Effector memory CD8-positive, alpha-beta T cell (primary cell): ENCODE measurements at regions not wholly inside any gene's neighbourhood (a gene's known extent, or its start where the extent isn't known, plus 50 kb on each side); places are given as distances from the start of the nearest gene placed in this dataset.
"Not testable (repeated sequence)": the region's sequence is repeated elsewhere in the genome, so short reads cannot be mapped to it uniquely, and the experiment has no call there.

ENCODE experiments used
- ATAC-seq: fragments of 150-1000 bp; cut with Tn5 transposase; replicated peaks from 2 replicates; pipeline ENCODE4 v1.10.0; 2021; ENCODE audit warnings: mild to moderate bottlenecking, moderate library complexity
- DNase-seq, 3 experiments: peaks; one replicate each; pipeline ENCODE4 v3.0.0; 2021
- H3K27ac Mint-ChIP-seq, 2 donors: one replicate each; pipeline ENCODE4 v1.8.0; 2022; ENCODE audit warnings: mild to moderate bottlenecking in 2 of 2, mixed read lengths in 2 of 2, moderate library complexity in 2 of 2
- H3K27me3 Mint-ChIP-seq, 2 donors: one replicate each; pipeline ENCODE4 v1.8.0; 2022; ENCODE audit warnings: mixed read lengths in 2 of 2
- H3K36me3 Mint-ChIP-seq: one replicate; pipeline ENCODE4 v1.8.0; 2022; ENCODE audit warnings: mild to moderate bottlenecking, moderate library complexity, mixed read lengths; ENCODE audit not compliant: insufficient read depth
- H3K4me1 Mint-ChIP-seq, 2 donors: one replicate each; pipeline ENCODE4 v1.8.0; 2022; ENCODE audit warnings: low read depth in 2 of 2, mixed read lengths in 2 of 2
- H3K4me3 Mint-ChIP-seq, 2 donors: one replicate each; pipeline ENCODE4 v1.8.0; 2022; ENCODE audit warnings: mild to moderate bottlenecking in 2 of 2, mixed read lengths in 2 of 2, moderate library complexity in 2 of 2
- H3K9me3 Mint-ChIP-seq, 2 donors: one replicate each; pipeline ENCODE4 v1.8.0; 2022; ENCODE audit warnings: mixed read lengths in 2 of 2

DNA sequence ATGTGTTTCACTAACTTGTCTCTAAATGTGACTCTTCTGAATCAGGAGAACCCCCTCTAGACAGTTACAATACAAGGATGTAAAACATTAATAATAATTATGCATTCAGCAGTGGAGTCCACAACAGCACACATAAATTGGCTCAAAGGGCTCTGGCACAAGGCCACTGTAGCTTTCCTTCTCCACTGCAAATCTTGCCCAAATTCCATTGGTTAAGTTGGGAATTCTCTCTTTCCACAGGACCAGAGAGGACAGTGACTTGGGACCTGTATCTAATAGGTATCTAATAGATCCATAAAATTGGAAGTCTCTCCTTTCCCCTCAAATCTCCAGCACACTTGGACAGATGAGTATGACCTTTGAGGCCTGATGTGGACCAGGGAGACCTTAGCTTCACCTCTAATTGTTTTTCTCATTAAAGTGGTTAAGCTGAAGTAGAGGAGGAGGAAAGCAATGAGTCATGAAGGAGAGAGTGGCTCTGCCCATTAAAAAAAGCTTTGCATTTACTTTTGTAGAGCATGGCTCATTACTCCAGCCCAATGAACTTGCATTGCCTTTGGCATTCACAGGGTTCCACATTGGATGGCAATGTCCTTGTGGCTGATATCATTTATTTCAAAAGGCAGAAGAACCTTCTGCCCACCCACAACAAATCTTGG is 72.3 kb upstream of the SH3RF1 start:
- no peak overlapping the region for H3K27ac Mint-ChIP-seq
- peaks cover 0 to 15% of the 10 kb centered on the region in 2 donors for H3K27me3 Mint-ChIP-seq
- H3K4me1 Mint-ChIP-seq: no peaks in the 10 kb centered on the region
- ATAC-seq: no peak
- no peaks in the 10 kb centered on the region for H3K9me3 Mint-ChIP-seq
- no peaks in the 10 kb centered on the region for H3K36me3 Mint-ChIP-seq
- no peak for DNase-seq
- H3K4me3 Mint-ChIP-seq: no peak overlapping the region

DNA sequence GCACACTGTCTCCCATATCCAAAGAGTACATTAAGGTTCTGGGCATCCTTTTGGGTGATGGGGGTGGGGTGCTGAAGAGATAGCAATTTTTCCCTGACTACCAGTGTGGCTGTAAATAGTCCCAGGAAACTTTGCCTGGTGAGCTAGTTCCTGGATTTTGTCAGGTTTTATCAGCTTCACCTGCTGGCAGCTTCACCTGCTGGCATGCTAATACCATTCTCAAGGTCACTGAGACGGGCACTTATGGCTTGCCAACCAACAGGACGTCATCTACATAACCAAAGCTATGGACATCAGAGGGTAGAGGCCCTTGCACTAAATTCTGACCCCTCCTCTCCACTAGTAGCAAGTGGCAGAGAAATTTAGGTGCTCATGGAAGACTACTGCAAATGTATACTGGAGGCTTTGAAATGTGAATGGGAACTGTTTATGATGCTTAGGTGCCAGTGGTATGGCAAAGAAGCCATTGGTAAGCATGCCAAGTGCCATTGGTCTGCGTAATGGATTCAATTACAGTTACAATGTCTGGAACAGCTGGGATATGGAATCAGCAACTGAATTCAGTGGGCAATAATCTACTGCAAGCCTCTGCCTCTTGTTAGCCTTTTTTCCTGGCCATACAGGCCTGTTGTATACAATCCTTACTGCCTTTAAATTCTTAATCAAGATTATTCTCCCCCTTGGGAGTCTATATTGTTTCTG is 71.6 kb upstream of the SH3RF1 start:
- Mint-ChIP-seq H3K9me3 (no peaks in the 10 kb centered on the region), H3K36me3 (no peaks in the 10 kb centered on the region), H3K4me1 (no peaks in the 10 kb centered on the region), H3K27ac (no peak overlapping the region), H3K4me3 (no peak overlapping the region), H3K27me3 (peaks cover 0 to 22% of the 10 kb centered on the region in 2 donors)
- ATAC-seq (no peak), DNase-seq (no peak)

DNA sequence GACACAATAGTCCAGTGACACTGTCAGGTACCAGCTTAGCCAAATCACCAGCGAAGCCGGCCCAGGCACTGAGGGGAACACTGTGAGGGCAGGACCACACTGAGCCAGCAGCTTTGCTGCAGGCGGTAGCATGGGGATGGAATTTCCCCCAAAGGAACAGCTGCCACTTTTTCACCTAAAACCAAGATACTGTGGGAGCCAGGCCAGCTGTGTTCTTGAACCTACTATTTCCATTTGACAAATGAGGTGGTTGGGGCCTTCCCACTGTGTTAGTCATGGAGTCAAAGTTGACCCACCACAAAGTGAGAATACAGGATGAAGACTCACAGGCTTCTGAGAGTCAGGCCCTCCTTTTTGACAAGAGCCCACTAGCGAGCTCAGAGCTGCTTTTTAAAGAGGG is 70.7 kb upstream of the SH3RF1 start:
- no peaks in the 10 kb centered on the region for H3K36me3 Mint-ChIP-seq
- H3K27me3 Mint-ChIP-seq: peaks cover 0 to 27% of the 10 kb centered on the region in 2 donors
- no peaks in the 10 kb centered on the region for H3K9me3 Mint-ChIP-seq
- H3K27ac Mint-ChIP-seq: no peak overlapping the region
- ATAC-seq: no peak
- H3K4me3 Mint-ChIP-seq: no peak overlapping the region
- no peak for DNase-seq
- H3K4me1 Mint-ChIP-seq: no peaks in the 10 kb centered on the region

DNA sequence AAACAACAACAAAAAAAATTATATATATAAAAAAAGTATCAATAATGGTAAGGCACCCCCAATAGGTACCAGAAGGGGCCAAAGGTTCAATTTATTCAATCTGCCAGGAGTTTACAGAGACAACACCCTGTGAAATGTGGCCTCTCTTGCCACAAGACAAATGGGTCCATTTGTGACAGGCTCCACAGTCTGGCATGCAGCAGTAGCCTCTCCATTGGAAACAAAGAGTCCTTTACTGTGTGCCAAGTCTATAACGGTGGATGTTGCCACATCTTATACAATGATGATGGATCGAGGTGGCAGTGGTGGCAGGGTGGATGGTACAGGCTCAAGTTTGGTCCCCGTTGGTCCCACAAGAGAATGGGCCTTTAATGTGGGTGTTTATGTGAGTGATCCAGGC is 70.1 kb upstream of the SH3RF1 start:
- peaks cover 0 to 27% of the 10 kb centered on the region in 2 donors for H3K27me3 Mint-ChIP-seq
- ATAC-seq: no peak
- no peak for DNase-seq
- no peaks in the 10 kb centered on the region for H3K4me1 Mint-ChIP-seq
- H3K9me3 Mint-ChIP-seq: no peaks in the 10 kb centered on the region
- no peaks in the 10 kb centered on the region for H3K36me3 Mint-ChIP-seq
- H3K4me3 Mint-ChIP-seq: no peak overlapping the region
- no peak overlapping the region for H3K27ac Mint-ChIP-seq

DNA sequence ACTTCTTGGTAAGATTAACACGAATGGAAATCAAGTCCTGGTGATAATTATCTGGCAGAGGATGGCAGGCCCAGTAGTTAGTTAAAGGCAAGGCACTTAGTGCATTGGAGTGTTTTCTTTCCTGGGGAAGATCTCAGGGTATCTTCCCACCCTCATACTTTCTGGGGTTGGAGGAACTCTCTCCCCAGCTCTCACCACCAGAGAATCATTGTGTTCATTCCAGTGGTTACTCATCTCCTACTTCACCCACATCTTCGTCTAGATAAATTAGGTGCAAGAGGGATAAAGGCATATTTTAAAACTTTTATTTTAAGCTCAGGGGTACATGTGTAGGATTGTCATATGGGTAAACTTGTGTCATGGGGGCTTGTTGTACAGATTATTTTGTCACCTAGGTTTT is 67.5 kb upstream of the SH3RF1 start:
- Mint-ChIP-seq H3K4me1 (no peaks in the 10 kb centered on the region), H3K27me3 (peaks cover 6 to 36% of the 10 kb centered on the region in 2 donors), H3K27ac (no peak overlapping the region), H3K4me3 (no peak overlapping the region), H3K9me3 (no peaks in the 10 kb centered on the region), H3K36me3 (no peaks in the 10 kb centered on the region)
- DNase-seq (no peak), ATAC-seq (no peak)

DNA sequence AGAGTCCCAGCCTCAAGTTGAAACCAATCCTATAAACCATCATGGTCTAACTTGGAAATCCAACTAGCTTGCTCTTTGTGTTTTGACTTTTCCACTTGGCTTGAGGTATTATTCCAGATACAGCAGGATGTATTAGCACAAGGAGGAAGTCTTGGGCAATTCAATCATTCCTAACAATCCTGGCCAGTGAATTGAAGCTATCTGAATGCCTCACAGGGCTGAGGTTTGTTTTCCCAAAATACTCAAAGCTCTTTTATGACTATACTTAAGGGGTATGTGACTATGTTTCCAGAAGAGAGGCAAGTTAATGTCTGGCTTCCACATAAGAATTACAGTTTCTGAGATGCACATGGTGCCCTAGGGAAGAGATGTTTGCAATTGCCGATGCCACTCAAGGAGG is 66.8 kb upstream of the SH3RF1 start:
- Mint-ChIP-seq H3K4me3 (no peak overlapping the region), H3K36me3 (no peaks in the 10 kb centered on the region), H3K27ac (no peak overlapping the region), H3K27me3 (peaks cover 6 to 36% of the 10 kb centered on the region in 2 donors), H3K9me3 (no peaks in the 10 kb centered on the region), H3K4me1 (no peaks in the 10 kb centered on the region)
- DNase-seq (no peak), ATAC-seq (no peak)

DNA sequence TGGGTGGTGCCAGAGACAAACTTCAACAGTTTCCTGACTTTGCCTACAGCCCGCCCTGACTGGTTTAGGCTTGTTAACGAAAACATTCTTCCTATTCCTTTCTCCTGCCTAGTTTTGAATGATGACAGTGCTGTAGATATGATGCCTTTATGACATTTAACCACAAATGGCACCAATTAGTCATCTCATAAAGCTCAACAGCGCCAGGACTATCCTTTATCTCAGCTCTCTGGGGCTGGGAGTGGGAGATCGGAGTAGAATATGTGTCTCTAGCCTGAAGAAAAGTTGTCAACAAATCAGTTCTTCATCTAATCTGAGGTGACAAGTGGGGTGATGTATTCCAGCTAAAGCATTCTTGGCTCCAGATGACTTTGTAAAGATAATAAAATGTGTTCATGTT is 64.6 kb upstream of the SH3RF1 start:
- H3K27me3 Mint-ChIP-seq: peaks cover 14 to 45% of the 10 kb centered on the region in 2 donors
- no peaks in the 10 kb centered on the region for H3K9me3 Mint-ChIP-seq
- no peaks in the 10 kb centered on the region for H3K36me3 Mint-ChIP-seq
- H3K4me3 Mint-ChIP-seq: no peak overlapping the region
- no peaks in the 10 kb centered on the region for H3K4me1 Mint-ChIP-seq
- ATAC-seq (no peak), DNase-seq (no peak)
- H3K27ac Mint-ChIP-seq: no peak overlapping the region

DNA sequence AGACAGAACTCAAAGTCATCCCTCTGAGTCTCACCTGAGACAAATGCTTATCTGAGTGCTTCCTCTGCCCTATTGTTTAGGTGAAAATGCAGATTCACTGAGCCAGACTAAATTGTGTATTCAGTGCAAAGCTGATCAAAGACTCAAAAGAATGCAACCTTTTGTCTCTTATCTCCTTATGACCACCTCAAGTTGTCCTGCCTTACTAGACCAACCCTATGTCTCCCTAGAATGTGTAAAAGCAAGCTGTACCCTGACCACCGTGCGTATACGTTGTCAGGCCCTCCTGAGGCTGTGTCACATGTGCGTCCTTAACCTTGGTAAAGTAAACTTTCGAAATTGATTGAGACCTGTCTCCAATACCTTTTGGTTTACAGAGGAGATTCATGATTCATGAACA is 63.6 kb upstream of the SH3RF1 start:
- ATAC-seq (no peak), DNase-seq (no peak)
- Mint-ChIP-seq H3K27ac (no peak overlapping the region), H3K36me3 (no peaks in the 10 kb centered on the region), H3K9me3 (no peaks in the 10 kb centered on the region), H3K4me3 (no peak overlapping the region), H3K27me3 (peaks cover 17 to 51% of the 10 kb centered on the region in 2 donors), H3K4me1 (no peaks in the 10 kb centered on the region)

DNA sequence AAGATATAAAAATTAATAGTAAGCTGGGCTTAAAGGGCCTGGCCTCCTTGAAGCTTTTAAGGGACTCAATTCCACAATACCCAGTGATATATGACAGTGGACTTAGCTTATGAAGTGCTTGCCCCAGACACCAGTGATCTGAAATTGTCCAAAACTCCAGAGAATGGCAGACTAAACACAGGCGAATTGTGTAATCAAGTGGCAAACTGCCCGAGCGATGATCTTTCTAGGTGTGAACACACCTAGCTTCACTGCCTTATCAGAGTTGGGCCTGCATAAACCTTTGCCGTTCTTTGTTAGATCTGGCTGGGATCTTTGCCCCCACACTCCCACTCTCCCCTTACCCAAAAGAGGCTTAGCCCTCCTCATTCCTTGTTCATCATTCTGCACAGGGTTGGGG is 62.5 kb upstream of the SH3RF1 start:
- no peak overlapping the region for H3K27ac Mint-ChIP-seq

DNA sequence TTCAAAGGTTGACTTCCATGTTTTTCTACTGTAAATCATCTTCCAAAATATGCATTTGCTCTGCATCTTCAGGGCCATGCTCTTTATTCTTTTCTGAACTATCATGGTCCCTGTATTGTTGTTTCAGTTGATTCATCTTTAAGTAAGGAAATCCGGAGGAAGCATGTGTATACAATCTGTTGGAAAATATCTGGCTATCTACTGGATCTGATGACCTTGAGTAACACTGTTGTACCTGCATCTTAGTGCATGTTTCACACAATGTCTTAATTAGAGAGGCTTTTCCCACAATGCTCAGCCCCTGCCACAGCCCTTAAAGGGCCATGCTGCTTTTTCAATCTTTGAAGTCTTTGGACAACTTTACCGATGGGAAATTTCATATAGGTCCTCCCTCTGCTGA is 61.8 kb upstream of the SH3RF1 start:
- Mint-ChIP-seq H3K36me3 (no peaks in the 10 kb centered on the region), H3K4me3 (no peak overlapping the region), H3K27me3 (peaks cover 17 to 39% of the 10 kb centered on the region in 2 donors), H3K27ac (no peak overlapping the region), H3K4me1 (no peaks in the 10 kb centered on the region), H3K9me3 (no peaks in the 10 kb centered on the region)
- no peak for DNase-seq
- ATAC-seq: no peak

More for the DNA sequence above, 62.5 kb upstream of the SH3RF1 start:
- DNase-seq (no peak), ATAC-seq (no peak)
- Mint-ChIP-seq H3K36me3 (no peaks in the 10 kb centered on the region), H3K9me3 (no peaks in the 10 kb centered on the region), H3K27me3 (peaks cover 17 to 44% of the 10 kb centered on the region in 2 donors), H3K4me3 (no peak overlapping the region), H3K4me1 (no peaks in the 10 kb centered on the region)

DNA sequence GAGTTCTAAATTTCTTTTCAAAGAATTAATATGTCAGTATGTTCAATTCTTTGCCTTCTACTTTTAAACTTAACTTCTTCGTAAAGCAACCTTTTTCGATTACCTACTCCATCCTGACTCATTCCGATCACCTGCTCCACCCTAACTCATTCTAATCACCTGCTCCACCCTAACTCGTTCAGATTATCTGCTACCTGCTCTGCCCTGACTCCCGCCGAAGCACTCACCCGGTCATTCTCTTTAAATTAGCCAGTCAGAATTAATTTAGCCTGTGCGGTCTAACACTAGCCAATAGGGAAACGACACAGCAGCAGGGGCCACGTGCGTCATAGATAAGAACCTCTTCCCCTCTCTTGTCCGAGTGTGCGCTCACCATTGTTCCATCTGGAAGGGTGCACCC is 60.1 kb upstream of the SH3RF1 start:
- ATAC-seq (no peak), DNase-seq (no peak)
- Mint-ChIP-seq H3K36me3 (no peaks in the 10 kb centered on the region), H3K27me3 (peaks cover 17 to 38% of the 10 kb centered on the region in 2 donors), H3K4me3 (no peak overlapping the region), H3K4me1 (no peaks in the 10 kb centered on the region), H3K27ac (no peak overlapping the region), H3K9me3 (no peaks in the 10 kb centered on the region)

DNA sequence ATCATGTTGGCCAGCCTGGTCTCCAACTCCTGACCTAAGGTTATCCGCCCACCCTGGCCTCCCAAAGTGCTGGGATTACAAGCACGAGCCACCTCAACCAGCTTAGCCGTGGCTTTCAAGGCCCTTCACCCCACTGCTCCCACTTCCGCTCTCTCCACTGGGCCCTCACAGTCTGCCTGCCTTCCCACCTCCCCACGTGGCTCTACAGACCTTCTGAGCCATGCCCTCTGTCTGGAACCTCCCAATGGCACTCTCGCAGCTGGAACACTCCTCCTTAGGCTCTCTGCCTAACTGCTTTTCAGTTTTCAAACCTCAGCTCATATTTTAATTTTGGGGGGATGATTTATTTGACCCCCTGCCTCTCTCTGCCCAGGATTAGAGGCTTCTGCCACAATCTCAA is 59.3 kb upstream of the SH3RF1 start:
- Mint-ChIP-seq H3K4me1 (no peaks in the 10 kb centered on the region), H3K9me3 (peaks cover 0 to 1% of the 10 kb centered on the region in 2 donors), H3K27ac (no peak overlapping the region), H3K4me3 (no peak overlapping the region), H3K36me3 (no peaks in the 10 kb centered on the region), H3K27me3 (peaks cover 20 to 31% of the 10 kb centered on the region in 2 donors)
- ATAC-seq (no peak), DNase-seq (no peak)

DNA sequence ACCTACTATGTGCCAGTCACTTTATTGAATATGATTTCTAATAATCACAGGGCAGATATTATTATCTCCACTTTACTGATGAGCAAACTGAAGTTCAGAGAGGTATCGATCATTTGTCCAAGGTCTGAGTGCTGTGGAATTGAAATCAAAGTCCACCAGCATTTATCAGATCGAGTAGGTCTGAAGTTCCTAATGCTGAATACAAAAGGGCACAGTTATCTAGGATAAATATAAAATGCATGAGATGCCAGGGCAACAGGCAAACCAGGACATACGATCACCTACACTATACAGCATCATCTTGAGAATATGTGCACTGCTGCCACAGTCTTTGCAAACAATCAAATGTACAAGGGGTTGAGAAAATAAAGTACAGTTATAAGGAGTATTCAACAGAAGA is 57.2 kb upstream of the SH3RF1 start:
- ATAC-seq: no peak
- Mint-ChIP-seq H3K9me3 (peaks cover 0 to 6% of the 10 kb centered on the region in 2 donors), H3K4me3 (no peak overlapping the region), H3K4me1 (no peaks in the 10 kb centered on the region), H3K36me3 (no peaks in the 10 kb centered on the region), H3K27ac (no peak overlapping the region), H3K27me3 (peaks cover 19 to 23% of the 10 kb centered on the region in 2 donors)
- DNase-seq: no peak

DNA sequence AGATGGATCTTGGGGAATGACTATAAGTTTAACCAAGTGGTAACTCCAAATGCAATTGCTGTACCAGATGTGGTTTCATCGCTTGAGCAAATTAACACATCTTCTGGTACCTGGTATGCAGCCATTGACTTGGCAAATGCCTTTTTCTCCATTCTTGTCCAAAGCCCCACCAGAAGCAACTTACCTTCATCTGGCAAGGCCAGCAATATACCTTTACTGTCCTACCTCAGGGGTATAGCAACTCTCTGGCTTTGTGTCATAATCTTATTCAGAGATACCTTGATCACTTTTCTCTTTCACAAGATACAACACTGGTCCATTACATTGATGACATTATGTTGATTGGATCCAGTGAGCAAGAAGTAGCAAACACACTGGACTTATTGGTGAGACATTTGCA is 53.2 kb upstream of the SH3RF1 start:
- DNase-seq, H3K36me3 Mint-ChIP-seq, H3K4me1 Mint-ChIP-seq, H3K27ac Mint-ChIP-seq, H3K9me3 Mint-ChIP-seq, H3K4me3 Mint-ChIP-seq, ATAC-seq: not testable (repeated sequence)
- peaks cover 8 to 20% of the 10 kb centered on the region in 2 donors for H3K27me3 Mint-ChIP-seq
